ENCODE measurements at regions not wholly inside any gene's neighbourhood (a gene's known extent, or its start where the extent isn't known, plus 50 kb on each side); places are given as distances from the start of the nearest gene placed in this dataset.

DNA sequence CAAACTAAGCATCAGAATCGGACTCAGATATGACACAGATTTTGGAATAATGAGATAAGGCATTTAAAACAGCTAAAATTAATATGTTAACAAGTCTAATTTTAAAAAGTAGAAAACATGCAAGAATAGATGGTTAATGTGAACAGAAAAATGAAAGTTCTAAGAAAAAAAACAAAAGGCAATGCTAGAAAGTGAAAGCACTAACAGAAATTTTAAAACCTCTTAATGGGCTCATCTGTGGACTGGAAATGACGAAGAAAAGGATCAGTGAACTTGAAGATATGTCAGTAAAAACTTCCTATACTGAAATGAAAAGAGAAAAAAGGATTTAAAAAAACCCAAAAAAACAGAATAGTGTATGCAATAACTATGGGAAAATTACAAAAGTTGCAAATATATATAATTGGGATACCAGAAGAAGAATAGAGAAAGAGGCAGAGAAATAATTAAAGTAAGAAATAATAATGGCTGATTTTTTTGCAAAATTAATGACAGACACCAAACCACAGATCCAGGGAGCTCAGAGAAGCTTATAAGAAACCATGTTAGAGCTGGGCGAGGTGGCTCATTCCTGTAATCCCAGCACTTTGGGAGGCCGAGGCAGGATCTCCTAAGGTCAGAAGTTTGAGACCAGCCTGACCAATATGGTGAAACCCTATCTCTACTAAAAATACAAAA lies 61.7 kb upstream of the KIF13A start:
- Histone ChIP-seq H3K4me3 (ENCODE audit: low read depth, low read length) (no peak overlapping the region), H3K4me1 (ENCODE audit: control insufficient read depth, insufficient read depth, low read length) (no peaks in the 10 kb centered on the region), H3K36me3 (ENCODE audit: control insufficient read depth in 2 of 2, insufficient read depth in 1 of 2, low read length in 2 of 2) (no peaks in the 10 kb centered on the region), H3K9me3 (ENCODE audit: control insufficient read depth, insufficient read depth, low read depth, low read length) (no peaks in the 10 kb centered on the region), H3K27ac (ENCODE audit: extremely low read depth, low read depth, low read length) (no peak overlapping the region)
- ChIA-PET POLR2A (no interaction called here), CTCF (interaction anchor here (0.6 kb wide), 3 partner anchors 81 to 979 kb away, joined by 3 to 5 read pairs (median 4); no protein-coding TSS in a partner anchor)
- no peak for TF ChIP-seq OVOL3 (tag by site-specific recombination; IDR thresholded peaks at IDR 0.05)
- no peak for TF ChIP-seq GLI2 (tag by site-specific recombination; IDR thresholded peaks at IDR 0.05; ENCODE audit: borderline replicate concordance, low read depth)
- peak; percentile 83 for TF ChIP-seq PRDM1 (tag by site-specific recombination; IDR thresholded peaks at IDR 0.05)
- no peak for TF ChIP-seq ZNF645 (tag by site-specific recombination; IDR thresholded peaks at IDR 0.05)
- TF ChIP-seq PATZ1 (tag by site-specific recombination; IDR thresholded peaks at IDR 0.05) = no peak
- TF ChIP-seq ZNF394 (tag by site-specific recombination; IDR thresholded peaks at IDR 0.05; ENCODE audit: borderline replicate concordance) = no peak
- TF ChIP-seq ZNF707 (tag by site-specific recombination; IDR thresholded peaks at IDR 0.05) = no peak
- TF ChIP-seq ZNF558 (tag by site-specific recombination; IDR thresholded peaks at IDR 0.05) = peak; percentile 96
- TF ChIP-seq ZNF670 (tag by site-specific recombination; IDR thresholded peaks at IDR 0.05; ENCODE audit: low read depth) = no peak
- TF ChIP-seq GLIS2 (tag by site-specific recombination; IDR thresholded peaks at IDR 0.05) = no peak

- Histone ChIP-seq H3K4me1 (ENCODE audit: control insufficient read depth, insufficient read depth, low read length) (no peaks in the 10 kb centered on the region), H3K4me3 (ENCODE audit: low read depth, low read length) (no peak overlapping the region), H3K9me3 (ENCODE audit: control insufficient read depth, insufficient read depth, low read depth, low read length) (no peaks in the 10 kb centered on the region), H3K36me3 (ENCODE audit: control insufficient read depth in 2 of 2, insufficient read depth in 1 of 2, low read length in 2 of 2) (no peaks in the 10 kb centered on the region), H3K27ac (ENCODE audit: extremely low read depth, low read depth, low read length) (no peak overlapping the region)
- CTCF ChIA-PET = interaction anchor here (0.6 to 0.7 kb wide), 3 partner anchors 11 to 399 kb away, joined by 3 to 7 read pairs (median 3); no protein-coding TSS in a partner anchor
- TF ChIP-seq ZNF776 (tag by site-specific recombination; IDR thresholded peaks at IDR 0.05; ENCODE audit: borderline replicate concordance) = no peak
- TF ChIP-seq ZNF629 (tag by site-specific recombination; IDR thresholded peaks at IDR 0.05) = no peak
- no peak for TF ChIP-seq ZNF514 (tag by site-specific recombination; IDR thresholded peaks at IDR 0.05)
- TF ChIP-seq SALL2 (tag by site-specific recombination; IDR thresholded peaks at IDR 0.05; ENCODE audit: borderline replicate concordance) = no peak
- no peak for TF ChIP-seq ZBTB8A (tag by site-specific recombination; IDR thresholded peaks at IDR 0.05)
- no peak for TF ChIP-seq ZFP37 (tag by site-specific recombination; IDR thresholded peaks at IDR 0.05)
- TF ChIP-seq ZNF707 (tag by site-specific recombination; IDR thresholded peaks at IDR 0.05) = no peak
- no peak for TF ChIP-seq ZSCAN5A (tag by site-specific recombination; IDR thresholded peaks at IDR 0.05)
- TF ChIP-seq ZNF214 (tag by site-specific recombination; IDR thresholded peaks at IDR 0.05; ENCODE audit: borderline replicate concordance) = no peak
- no peak for TF ChIP-seq FEZF1 (tag by site-specific recombination; IDR thresholded peaks at IDR 0.05)
- TF ChIP-seq SETDB1 (IDR thresholded peaks at IDR 0.05; ENCODE audit: insufficient read length, low read length) = no peak
- TF ChIP-seq ZNF23 (tag by site-specific recombination; IDR thresholded peaks at IDR 0.05; ENCODE audit: borderline replicate concordance) = no peak
- POLR2A ChIA-PET = no interaction called here
Measured at GRCh38 chr6:18047406-18047805, 60.0 kb upstream of the KIF13A start.
